PC-3 (cell line): ENCODE measurements at regions not wholly inside any gene's neighbourhood (a gene's known extent, or its start where the extent isn't known, plus 50 kb on each side); places are given as distances from the start of the nearest gene placed in this dataset.

Source experiments
- EZH2 ChIP-seq: fragments of 300-600 bp; sonication (generic); IDR thresholded peaks from one replicate; pipeline ENCODE4 v1.6.1; 2017; ENCODE audit warnings: antibody characterized with exemption, mild to moderate bottlenecking, low read length; ENCODE audit not compliant: unreplicated experiment
- EZH2phosphoT487 ChIP-seq: fragments of 300-600 bp; sonication (generic); IDR thresholded peaks from 2 replicates; pipeline ENCODE4 v1.6.1; 2018; ENCODE audit warnings: mild to moderate bottlenecking, antibody characterized with exemption, low read length, borderline replicate concordance
- TF ChIP-seq, protein P1 (sequence below): fragments of 300-600 bp; sonication (generic); conservative IDR thresholded peaks from 2 replicates; pipeline ENCODE4 v1.5.1; 2017; ENCODE audit warnings: antibody characterized with exemption, low read depth, mild to moderate bottlenecking, low read length

DNA sequence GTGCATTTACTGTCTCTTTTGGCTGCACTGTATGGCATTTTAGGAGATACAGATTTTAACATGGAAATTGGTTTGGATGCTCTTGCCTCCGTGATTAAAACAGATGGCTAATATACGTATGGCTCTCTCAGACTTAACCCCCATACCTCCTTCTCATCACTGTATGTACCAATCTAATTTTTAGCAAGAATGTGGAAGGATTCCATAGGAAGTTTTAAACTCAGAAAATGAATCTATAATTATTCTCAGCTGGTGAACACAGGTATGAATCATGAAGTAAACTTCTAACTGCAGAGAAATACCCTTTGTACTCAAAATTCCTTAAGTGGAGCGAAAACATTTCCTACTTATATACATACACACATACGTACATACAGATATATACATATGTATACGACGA, 210.5 kb upstream of the NEIL3 start:
- TF ChIP-seq, protein P1, sequence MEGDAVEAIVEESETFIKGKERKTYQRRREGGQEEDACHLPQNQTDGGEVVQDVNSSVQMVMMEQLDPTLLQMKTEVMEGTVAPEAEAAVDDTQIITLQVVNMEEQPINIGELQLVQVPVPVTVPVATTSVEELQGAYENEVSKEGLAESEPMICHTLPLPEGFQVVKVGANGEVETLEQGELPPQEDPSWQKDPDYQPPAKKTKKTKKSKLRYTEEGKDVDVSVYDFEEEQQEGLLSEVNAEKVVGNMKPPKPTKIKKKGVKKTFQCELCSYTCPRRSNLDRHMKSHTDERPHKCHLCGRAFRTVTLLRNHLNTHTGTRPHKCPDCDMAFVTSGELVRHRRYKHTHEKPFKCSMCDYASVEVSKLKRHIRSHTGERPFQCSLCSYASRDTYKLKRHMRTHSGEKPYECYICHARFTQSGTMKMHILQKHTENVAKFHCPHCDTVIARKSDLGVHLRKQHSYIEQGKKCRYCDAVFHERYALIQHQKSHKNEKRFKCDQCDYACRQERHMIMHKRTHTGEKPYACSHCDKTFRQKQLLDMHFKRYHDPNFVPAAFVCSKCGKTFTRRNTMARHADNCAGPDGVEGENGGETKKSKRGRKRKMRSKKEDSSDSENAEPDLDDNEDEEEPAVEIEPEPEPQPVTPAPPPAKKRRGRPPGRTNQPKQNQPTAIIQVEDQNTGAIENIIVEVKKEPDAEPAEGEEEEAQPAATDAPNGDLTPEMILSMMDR = no peak
- TF ChIP-seq EZH2 (no peak), EZH2phosphoT487 (no peak)
